ENCODE measurements at regions not wholly inside any gene's neighbourhood (a gene's known extent, or its start where the extent isn't known, plus 50 kb on each side); places are given as distances from the start of the nearest gene placed in this dataset.
"Not testable (repeated sequence)": the region's sequence is repeated elsewhere in the genome, so short reads cannot be mapped to it uniquely, and the experiment has no call there.

DNA sequence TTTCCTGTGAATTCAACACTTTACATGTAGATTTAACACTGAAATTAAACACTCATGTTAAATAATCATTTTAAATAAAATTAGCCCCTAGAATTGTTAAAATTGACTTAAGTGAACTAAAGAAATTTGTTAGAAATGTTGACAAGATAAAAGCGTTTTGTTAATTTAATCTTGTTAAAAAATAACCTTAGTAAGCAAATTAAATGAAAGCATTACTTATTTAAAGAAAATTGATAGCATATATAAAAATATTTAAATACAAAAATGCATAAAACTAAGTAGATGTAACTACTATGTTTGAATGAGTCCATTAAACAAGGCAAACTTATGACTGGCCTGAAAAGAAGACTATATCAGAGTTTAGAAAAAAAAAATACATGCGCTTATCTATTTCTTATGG is 99.0 kb upstream of the TRPC4 start:
- no peak overlapping the region for H3K27ac ChIP-seq (ENCODE audit: poor library complexity, severe bottlenecking)
- ATAC-seq (ENCODE audit: low read depth) (no peak), DNase-seq (ENCODE audit: low spot score) (no peak)
- H3K27me3 ChIP-seq (ENCODE audit: insufficient read depth, poor library complexity, severe bottlenecking): no peaks in the 10 kb centered on the region
- TF ChIP-seq, protein P1, sequence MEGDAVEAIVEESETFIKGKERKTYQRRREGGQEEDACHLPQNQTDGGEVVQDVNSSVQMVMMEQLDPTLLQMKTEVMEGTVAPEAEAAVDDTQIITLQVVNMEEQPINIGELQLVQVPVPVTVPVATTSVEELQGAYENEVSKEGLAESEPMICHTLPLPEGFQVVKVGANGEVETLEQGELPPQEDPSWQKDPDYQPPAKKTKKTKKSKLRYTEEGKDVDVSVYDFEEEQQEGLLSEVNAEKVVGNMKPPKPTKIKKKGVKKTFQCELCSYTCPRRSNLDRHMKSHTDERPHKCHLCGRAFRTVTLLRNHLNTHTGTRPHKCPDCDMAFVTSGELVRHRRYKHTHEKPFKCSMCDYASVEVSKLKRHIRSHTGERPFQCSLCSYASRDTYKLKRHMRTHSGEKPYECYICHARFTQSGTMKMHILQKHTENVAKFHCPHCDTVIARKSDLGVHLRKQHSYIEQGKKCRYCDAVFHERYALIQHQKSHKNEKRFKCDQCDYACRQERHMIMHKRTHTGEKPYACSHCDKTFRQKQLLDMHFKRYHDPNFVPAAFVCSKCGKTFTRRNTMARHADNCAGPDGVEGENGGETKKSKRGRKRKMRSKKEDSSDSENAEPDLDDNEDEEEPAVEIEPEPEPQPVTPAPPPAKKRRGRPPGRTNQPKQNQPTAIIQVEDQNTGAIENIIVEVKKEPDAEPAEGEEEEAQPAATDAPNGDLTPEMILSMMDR (IDR thresholded peaks at IDR 0.05; ENCODE audit: poor library complexity, severe bottlenecking): no peak
- H3K4me3 ChIP-seq (ENCODE audit: severe bottlenecking): no peak overlapping the region
- no peaks in the 10 kb centered on the region for H3K4me1 ChIP-seq (ENCODE audit: insufficient read depth, poor library complexity, severe bottlenecking)
- no peaks in the 10 kb centered on the region for H3K9me3 ChIP-seq (ENCODE audit: severe bottlenecking)
- H3K36me3 ChIP-seq (ENCODE audit: low read depth): no peaks in the 10 kb centered on the region

DNA sequence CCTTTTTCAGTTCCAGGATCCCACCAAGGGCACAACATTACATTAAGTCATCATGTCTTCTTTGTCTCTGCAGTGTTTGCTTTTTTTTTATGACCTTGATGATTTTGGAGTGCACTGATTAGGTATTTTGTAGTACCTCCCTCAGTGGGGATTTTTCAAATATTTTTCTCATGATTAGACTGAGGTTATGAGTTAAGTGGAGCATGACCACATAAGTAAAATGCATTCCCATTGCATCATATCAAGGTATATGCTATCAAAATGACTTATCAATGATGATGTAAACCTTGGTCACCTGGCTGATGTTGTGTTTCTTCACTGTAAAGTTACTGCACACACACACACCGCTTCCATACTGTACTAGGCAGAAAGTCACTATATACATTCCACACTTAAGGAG is 96.7 kb upstream of the TRPC4 start:
- TF ChIP-seq, protein P1 (IDR thresholded peaks at IDR 0.05; ENCODE audit: poor library complexity, severe bottlenecking): no peak
- Histone ChIP-seq H3K4me3 (ENCODE audit: severe bottlenecking) (no peak overlapping the region), H3K36me3 (ENCODE audit: low read depth) (no peaks in the 10 kb centered on the region), H3K27ac (ENCODE audit: poor library complexity, severe bottlenecking) (no peak overlapping the region), H3K4me1 (ENCODE audit: insufficient read depth, poor library complexity, severe bottlenecking) (no peaks in the 10 kb centered on the region), H3K9me3 (ENCODE audit: severe bottlenecking) (no peaks in the 10 kb centered on the region), H3K27me3 (ENCODE audit: insufficient read depth, poor library complexity, severe bottlenecking) (no peaks in the 10 kb centered on the region)
- ATAC-seq (ENCODE audit: low read depth) (no peak), DNase-seq (ENCODE audit: low spot score) (no peak)

DNA sequence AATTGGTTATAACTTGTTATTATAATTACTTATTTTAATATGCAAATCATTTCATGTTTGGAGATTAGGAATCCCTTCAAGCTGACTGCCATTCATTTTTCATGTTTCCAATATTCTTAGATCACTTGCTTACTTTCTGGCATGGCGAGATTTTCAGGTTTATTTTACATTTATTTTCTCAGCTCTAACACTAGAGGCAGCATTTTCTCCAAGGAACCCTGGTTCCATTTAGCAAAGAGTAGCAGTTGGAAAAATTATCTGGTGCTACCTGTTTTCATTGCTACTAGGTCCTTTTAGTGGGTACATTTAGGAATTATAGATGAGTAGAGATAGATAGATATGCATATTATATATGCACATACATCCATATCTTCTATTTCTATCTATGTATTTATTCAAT is 90.9 kb upstream of the TRPC4 start:
- no peak for DNase-seq (ENCODE audit: low spot score)
- Histone ChIP-seq H3K27me3 (ENCODE audit: insufficient read depth, poor library complexity, severe bottlenecking) (no peaks in the 10 kb centered on the region), H3K27ac (ENCODE audit: poor library complexity, severe bottlenecking) (no peak overlapping the region), H3K9me3 (ENCODE audit: severe bottlenecking) (peaks cover 5% of the 10 kb centered on the region), H3K36me3 (ENCODE audit: low read depth) (no peaks in the 10 kb centered on the region), H3K4me1 (ENCODE audit: insufficient read depth, poor library complexity, severe bottlenecking) (peaks cover 11% of the 10 kb centered on the region), H3K4me3 (ENCODE audit: severe bottlenecking) (no peak overlapping the region)
- ATAC-seq (ENCODE audit: low read depth): no peak
- TF ChIP-seq, protein P1 (IDR thresholded peaks at IDR 0.05; ENCODE audit: poor library complexity, severe bottlenecking): peak; percentile 34

DNA sequence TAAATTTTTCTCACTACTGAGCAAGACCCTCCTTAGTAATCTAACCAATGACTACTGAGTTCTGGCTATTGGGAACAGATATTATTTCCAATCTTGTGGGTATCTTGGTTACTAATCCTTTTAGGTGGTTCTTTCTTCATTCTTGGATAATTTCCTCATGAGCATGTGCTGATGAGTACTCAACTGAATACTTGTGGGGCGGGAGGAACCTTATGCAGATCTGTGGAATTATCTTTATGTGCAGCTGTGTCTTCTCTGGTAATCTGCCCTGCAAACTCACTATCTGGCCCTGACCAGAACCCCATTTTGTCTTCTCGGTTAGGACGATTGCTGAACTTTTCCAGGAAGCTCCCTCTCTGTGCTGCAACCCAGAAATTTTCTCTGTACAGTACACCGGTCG is 89.7 kb upstream of the TRPC4 start:
- H3K9me3 ChIP-seq (ENCODE audit: severe bottlenecking): peaks cover 5% of the 10 kb centered on the region
- H3K4me3 ChIP-seq (ENCODE audit: severe bottlenecking): no peak overlapping the region
- TF ChIP-seq, protein P1 (IDR thresholded peaks at IDR 0.05; ENCODE audit: poor library complexity, severe bottlenecking): no peak
- H3K27me3 ChIP-seq (ENCODE audit: insufficient read depth, poor library complexity, severe bottlenecking): no peaks in the 10 kb centered on the region
- ATAC-seq (ENCODE audit: low read depth): no peak
- H3K4me1 ChIP-seq (ENCODE audit: insufficient read depth, poor library complexity, severe bottlenecking): peaks cover 20% of the 10 kb centered on the region
- no peak for DNase-seq (ENCODE audit: low spot score)
- no peak overlapping the region for H3K27ac ChIP-seq (ENCODE audit: poor library complexity, severe bottlenecking)
- no peaks in the 10 kb centered on the region for H3K36me3 ChIP-seq (ENCODE audit: low read depth)

DNA sequence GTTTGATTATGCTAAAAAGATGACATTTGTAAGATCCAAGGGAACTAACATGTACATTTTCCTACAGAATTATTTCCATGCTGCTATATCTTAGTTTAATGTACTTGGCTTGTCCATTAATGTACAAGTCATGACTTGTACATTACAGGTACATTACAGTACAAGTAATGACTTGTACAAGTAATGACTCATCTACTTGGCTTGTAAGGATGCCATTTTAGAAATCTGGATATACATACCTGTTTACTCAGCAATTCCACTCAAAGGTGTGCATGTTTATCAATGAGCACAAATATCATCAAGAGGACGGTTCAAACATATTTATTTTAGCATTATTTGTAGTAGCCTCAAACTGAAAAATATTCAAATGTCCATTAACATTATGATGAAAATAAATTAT is 87.0 kb upstream of the TRPC4 start:
- Histone ChIP-seq H3K4me3 (ENCODE audit: severe bottlenecking) (no peak overlapping the region), H3K27me3 (ENCODE audit: insufficient read depth, poor library complexity, severe bottlenecking) (no peaks in the 10 kb centered on the region), H3K4me1 (ENCODE audit: insufficient read depth, poor library complexity, severe bottlenecking) (peaks cover 26% of the 10 kb centered on the region), H3K36me3 (ENCODE audit: low read depth) (no peaks in the 10 kb centered on the region), H3K27ac (ENCODE audit: poor library complexity, severe bottlenecking) (peak overlapping the region; percentile 28), H3K9me3 (ENCODE audit: severe bottlenecking) (peaks cover 5% of the 10 kb centered on the region)
- peak; percentile 74 for ATAC-seq (ENCODE audit: low read depth)
- no peak for DNase-seq (ENCODE audit: low spot score)
- TF ChIP-seq, protein P1 (IDR thresholded peaks at IDR 0.05; ENCODE audit: poor library complexity, severe bottlenecking): no peak

DNA sequence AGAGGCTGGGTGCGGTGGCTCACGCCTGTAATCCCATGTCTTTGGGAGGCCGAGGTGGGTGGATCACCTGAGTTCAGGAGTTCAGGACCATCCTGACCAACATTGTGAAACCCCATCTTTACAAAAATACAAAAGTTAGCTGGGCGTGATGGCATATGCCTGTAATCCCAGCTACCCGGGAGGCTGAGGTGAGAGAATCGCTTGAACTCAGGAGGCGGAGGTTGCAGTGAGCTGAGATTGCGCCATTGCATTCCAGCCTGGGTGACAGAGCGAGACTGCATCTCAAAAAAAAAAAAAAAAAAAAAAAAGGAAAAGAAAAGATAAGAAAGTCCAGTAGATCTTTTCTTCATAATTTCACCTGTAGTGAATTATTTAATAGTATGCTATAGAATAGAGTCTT is 85.0 kb upstream of the TRPC4 start:
- H3K9me3 ChIP-seq (ENCODE audit: severe bottlenecking); H3K27me3 ChIP-seq (ENCODE audit: insufficient read depth, poor library complexity, severe bottlenecking); DNase-seq (ENCODE audit: low spot score); H3K36me3 ChIP-seq (ENCODE audit: low read depth); H3K4me3 ChIP-seq (ENCODE audit: severe bottlenecking): not testable (repeated sequence)
- ATAC-seq (ENCODE audit: low read depth): 0 out of 3 replicates have a peak, but pooled peaks have one; percentile 44
- H3K27ac ChIP-seq (ENCODE audit: poor library complexity, severe bottlenecking): peak overlapping the region; percentile 66
- peaks cover 26% of the 10 kb centered on the region for H3K4me1 ChIP-seq (ENCODE audit: insufficient read depth, poor library complexity, severe bottlenecking)
